MM.1S (cell line): ENCODE measurements at regions not wholly inside any gene's neighbourhood (a gene's known extent, or its start where the extent isn't known, plus 50 kb on each side); places are given as distances from the start of the nearest gene placed in this dataset.

ENCODE experiments used
- CTCF ChIP-seq: fragments of 300-600 bp; sonication (generic); IDR thresholded peaks from 2 replicates; pipeline ENCODE4 v1.5.1; 2016; ENCODE audit warnings: antibody characterized with exemption, low read length, mixed read lengths
- EZH2 ChIP-seq: fragments of 300-600 bp; sonication (generic); optimal IDR thresholded peaks from 2 replicates; pipeline ENCODE3; 2017; ENCODE audit warnings: low read depth, mild to moderate bottlenecking, antibody characterized with exemption, low read length, mixed read lengths
- EZH2phosphoT487 ChIP-seq: fragments of 300-600 bp; sonication (generic); IDR thresholded peaks from 2 replicates; pipeline ENCODE4 v1.6.1; 2018; ENCODE audit warnings: antibody characterized with exemption, low read length

DNA sequence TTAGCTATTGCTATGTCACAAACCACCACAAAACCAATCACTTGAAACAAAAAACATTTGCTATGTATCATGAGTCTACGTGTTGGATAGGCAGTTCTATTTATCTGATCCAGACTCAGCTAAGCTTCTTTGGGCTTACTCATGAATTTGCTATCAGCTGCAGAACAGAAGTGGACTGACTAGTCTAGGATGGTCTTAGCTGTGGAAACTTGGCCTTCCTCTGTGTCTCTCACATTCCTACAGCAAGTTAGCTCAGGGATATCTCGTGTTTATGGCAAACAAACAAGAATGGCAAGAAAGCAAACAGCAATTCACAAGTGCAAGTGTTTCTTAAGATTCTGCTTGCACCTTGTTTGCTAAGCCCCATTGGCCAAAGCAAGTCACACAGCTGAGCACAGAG is 288.0 kb upstream of the TNP1 start:
- no peak for TF ChIP-seq CTCF
- TF ChIP-seq EZH2 = no peak
- no peak for TF ChIP-seq EZH2phosphoT487
